HG02884 (cell line): ENCODE measurements at regions not wholly inside any gene's neighbourhood (a gene's known extent, or its start where the extent isn't known, plus 50 kb on each side); places are given as distances from the start of the nearest gene placed in this dataset.

ENCODE experiments used
- ATAC-seq: cut with Tn5 transposase; IDR thresholded peaks from one replicate; pipeline ENCODE4 v1.9.1; 2021; ENCODE audit warnings: mild to moderate bottlenecking, moderate library complexity; ENCODE audit not compliant: unreplicated experiment

- no peak for ATAC-seq
These were observed 251.3 kb upstream of the FGGY start for GRCh38 chr1:59045636-59046035.

- ATAC-seq: peak; percentile 9
These were observed 250.8 kb upstream of the FGGY start for GRCh38 chr1:59046134-59046533.

GRCh38 chr1:59046730-59047157 is 250.2 kb upstream of the FGGY start:
- ATAC-seq: peak; percentile 90

- ATAC-seq: no peak
These were observed 245.9 kb upstream of the FGGY start for GRCh38 chr1:59051007-59051406.

- no peak for ATAC-seq
These were observed 244.7 kb upstream of the FGGY start for GRCh38 chr1:59052166-59052590.

- ATAC-seq: no peak
These were observed 242.7 kb upstream of the FGGY start for GRCh38 chr1:59054172-59054571.

- ATAC-seq: no peak
These were observed 240.8 kb upstream of the FGGY start for GRCh38 chr1:59055908-59056719.

GRCh38 chr1:59057211-59057694 is 239.6 kb upstream of the FGGY start:
- no peak for ATAC-seq

GRCh38 chr1:59057796-59058195 is 239.1 kb upstream of the FGGY start:
- no peak for ATAC-seq

GRCh38 chr1:59058665-59059439 is 238.0 kb upstream of the FGGY start:
- ATAC-seq: no peak

GRCh38 chr1:59061876-59062275 is 235.0 kb upstream of the FGGY start:
- no peak for ATAC-seq

- ATAC-seq: no peak
These were observed 234.2 kb upstream of the FGGY start for GRCh38 chr1:59062743-59063142.

- ATAC-seq: no peak
These were observed 233.4 kb upstream of the FGGY start for GRCh38 chr1:59063501-59063900.

- no peak for ATAC-seq
These were observed 232.3 kb upstream of the FGGY start for GRCh38 chr1:59064592-59064991.

- no peak for ATAC-seq
These were observed 230.7 kb upstream of the FGGY start for GRCh38 chr1:59066236-59066635.

- ATAC-seq: no peak
These were observed 226.3 kb upstream of the FGGY start for GRCh38 chr1:59070610-59071009.

- no peak for ATAC-seq
These were observed 225.6 kb upstream of the FGGY start for GRCh38 chr1:59071289-59071688.

- no peak for ATAC-seq
These were observed 224.9 kb upstream of the FGGY start for GRCh38 chr1:59071876-59072582.

GRCh38 chr1:59072583-59072947 is 224.3 kb upstream of the FGGY start:
- no peak for ATAC-seq

GRCh38 chr1:59074598-59074997 is 222.3 kb upstream of the FGGY start:
- no peak for ATAC-seq

GRCh38 chr1:59075021-59075420 is 221.9 kb upstream of the FGGY start:
- ATAC-seq: no peak
